ENCODE measurements at regions not wholly inside any gene's neighbourhood (a gene's known extent, or its start where the extent isn't known, plus 50 kb on each side); places are given as distances from the start of the nearest gene placed in this dataset.

- Histone ChIP-seq H3K9me3 (ENCODE audit: control insufficient read depth, insufficient read depth, low read length) (no peaks in the 10 kb centered on the region), H3K4me2 (ENCODE audit: low read length) (no peak overlapping the region), H3K4me3 (ENCODE audit: low read length) (no peak overlapping the region)
These were observed 131.6 kb upstream of the NECTIN1 start for GRCh38 chr11:119860561-119861094.

GRCh38 chr11:119859684-119860083 is 130.7 kb upstream of the NECTIN1 start:
- H3K9me2 ChIP-seq (replicated peaks; ENCODE audit: control insufficient read depth, low read length): no peaks in the 10 kb centered on the region
- H3K36me3 ChIP-seq (ENCODE audit: control insufficient read depth, low read length): no peaks in the 10 kb centered on the region
- no peak for TF ChIP-seq EZH2phosphoT487 (IDR thresholded peaks at IDR 0.05; ENCODE audit: borderline replicate concordance, low read length)
- TF ChIP-seq, protein P1, sequence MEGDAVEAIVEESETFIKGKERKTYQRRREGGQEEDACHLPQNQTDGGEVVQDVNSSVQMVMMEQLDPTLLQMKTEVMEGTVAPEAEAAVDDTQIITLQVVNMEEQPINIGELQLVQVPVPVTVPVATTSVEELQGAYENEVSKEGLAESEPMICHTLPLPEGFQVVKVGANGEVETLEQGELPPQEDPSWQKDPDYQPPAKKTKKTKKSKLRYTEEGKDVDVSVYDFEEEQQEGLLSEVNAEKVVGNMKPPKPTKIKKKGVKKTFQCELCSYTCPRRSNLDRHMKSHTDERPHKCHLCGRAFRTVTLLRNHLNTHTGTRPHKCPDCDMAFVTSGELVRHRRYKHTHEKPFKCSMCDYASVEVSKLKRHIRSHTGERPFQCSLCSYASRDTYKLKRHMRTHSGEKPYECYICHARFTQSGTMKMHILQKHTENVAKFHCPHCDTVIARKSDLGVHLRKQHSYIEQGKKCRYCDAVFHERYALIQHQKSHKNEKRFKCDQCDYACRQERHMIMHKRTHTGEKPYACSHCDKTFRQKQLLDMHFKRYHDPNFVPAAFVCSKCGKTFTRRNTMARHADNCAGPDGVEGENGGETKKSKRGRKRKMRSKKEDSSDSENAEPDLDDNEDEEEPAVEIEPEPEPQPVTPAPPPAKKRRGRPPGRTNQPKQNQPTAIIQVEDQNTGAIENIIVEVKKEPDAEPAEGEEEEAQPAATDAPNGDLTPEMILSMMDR (IDR thresholded peaks at IDR 0.05; ENCODE audit: low read depth, low read length, poor library complexity, severe bottlenecking): no peak
- H3K27ac ChIP-seq (ENCODE audit: low read depth, low read length): no peak overlapping the region
- H3K79me2 ChIP-seq (ENCODE audit: control insufficient read depth, low read length): no peaks in the 10 kb centered on the region
- no peaks in the 10 kb centered on the region for H3K9me3 ChIP-seq (ENCODE audit: control insufficient read depth, insufficient read depth, low read length)
- H3K4me3 ChIP-seq (ENCODE audit: low read length): no peak overlapping the region
- H3K4me2 ChIP-seq (ENCODE audit: low read length): no peak overlapping the region
- no peaks in the 10 kb centered on the region for H3K4me1 ChIP-seq (ENCODE audit: control insufficient read depth, low read length)
- no peaks in the 10 kb centered on the region for H4K20me1 ChIP-seq (ENCODE audit: control insufficient read depth, insufficient read depth, low read depth, low read length)
- H3F3A ChIP-seq (ENCODE audit: control insufficient read depth, insufficient read depth): no peaks in the 10 kb centered on the region
- H3K27me3 ChIP-seq (ENCODE audit: control insufficient read depth, low read length): peaks cover 3% of the 10 kb centered on the region; the same call in 1 of the 2 replicates

More at GRCh38 chr11:119860561-119861094, 131.6 kb upstream of the NECTIN1 start:
- Histone ChIP-seq H3F3A (ENCODE audit: control insufficient read depth, insufficient read depth) (no peaks in the 10 kb centered on the region), H3K79me2 (ENCODE audit: control insufficient read depth, low read length) (no peaks in the 10 kb centered on the region), H3K9me2 (replicated peaks; ENCODE audit: control insufficient read depth, low read length) (no peaks in the 10 kb centered on the region), H3K27ac (ENCODE audit: low read depth, low read length) (no peak overlapping the region), H3K36me3 (ENCODE audit: control insufficient read depth, low read length) (no peaks in the 10 kb centered on the region), H3K27me3 (ENCODE audit: control insufficient read depth, low read length) (no peaks in the 10 kb centered on the region; the same call in 1 of the 2 replicates), H3K4me1 (ENCODE audit: control insufficient read depth, low read length) (no peaks in the 10 kb centered on the region), H4K20me1 (ENCODE audit: control insufficient read depth, insufficient read depth, low read depth, low read length) (no peaks in the 10 kb centered on the region)
- no peak for TF ChIP-seq EZH2phosphoT487 (IDR thresholded peaks at IDR 0.05; ENCODE audit: borderline replicate concordance, low read length)
- TF ChIP-seq, protein P1 (IDR thresholded peaks at IDR 0.05; ENCODE audit: low read depth, low read length, poor library complexity, severe bottlenecking): no peak

GRCh38 chr11:119858288-119858687 is 129.3 kb upstream of the NECTIN1 start:
- Histone ChIP-seq H3K36me3 (ENCODE audit: control insufficient read depth, low read length) (no peaks in the 10 kb centered on the region), H3K79me2 (ENCODE audit: control insufficient read depth, low read length) (no peaks in the 10 kb centered on the region), H3K4me2 (ENCODE audit: low read length) (no peak overlapping the region), H3F3A (ENCODE audit: control insufficient read depth, insufficient read depth) (no peaks in the 10 kb centered on the region), H3K27ac (ENCODE audit: low read depth, low read length) (no peak overlapping the region), H3K4me3 (ENCODE audit: low read length) (no peak overlapping the region), H3K4me1 (ENCODE audit: control insufficient read depth, low read length) (no peaks in the 10 kb centered on the region), H3K9me3 (ENCODE audit: control insufficient read depth, insufficient read depth, low read length) (no peaks in the 10 kb centered on the region), H3K9me2 (replicated peaks; ENCODE audit: control insufficient read depth, low read length) (no peaks in the 10 kb centered on the region), H4K20me1 (ENCODE audit: control insufficient read depth, insufficient read depth, low read depth, low read length) (no peaks in the 10 kb centered on the region), H3K27me3 (ENCODE audit: control insufficient read depth, low read length) (peaks cover 3% of the 10 kb centered on the region; the same call in 1 of the 2 replicates)
- no peak for TF ChIP-seq EZH2phosphoT487 (IDR thresholded peaks at IDR 0.05; ENCODE audit: borderline replicate concordance, low read length)
- TF ChIP-seq, protein P1 (IDR thresholded peaks at IDR 0.05; ENCODE audit: low read depth, low read length, poor library complexity, severe bottlenecking): no peak
